Right cardiac atrium (tissue), 5 donors: ENCODE measurements at regions not wholly inside any gene's neighbourhood (a gene's known extent, or its start where the extent isn't known, plus 50 kb on each side); places are given as distances from the start of the nearest gene placed in this dataset.
A peak's percentile ranks its signal among the peaks of the same experiment; 100 is the strongest.

Source experiments
- ATAC-seq, 2 donors: fragments of 200-7000 bp; cut with Tn5 transposase; one replicate each; pipeline versions ENCODE4 v1.8.0 to v1.9.1; 2020; ENCODE audit warnings: moderate library complexity in 2 of 2, mild to moderate bottlenecking in 1 of 2
- DNase-seq, 3 donors: peaks; one replicate each; pipeline ENCODE4 v3.0.0-alpha.2; 2020
- H3K27ac ChIP-seq: one replicate; pipeline ENCODE4 v1.5.1; 2013; ENCODE audit warnings: mild to moderate bottlenecking, low read length, control low read depth, moderate library complexity
- H3K27me3 ChIP-seq: one replicate; pipeline ENCODE4 v1.6.1; 2013; ENCODE audit not compliant: control insufficient read depth, insufficient read depth
- H3K4me1 ChIP-seq: one replicate; pipeline ENCODE4 v1.6.1; 2013; ENCODE audit warnings: low read length; ENCODE audit not compliant: control insufficient read depth, insufficient read depth
- H3K4me3 ChIP-seq: one replicate; pipeline ENCODE4 v1.5.1; 2013; ENCODE audit warnings: low read length, control low read depth
- H3K9me3 ChIP-seq: one replicate; pipeline ENCODE4 v1.6.1; 2013; ENCODE audit warnings: low read length; ENCODE audit not compliant: control insufficient read depth
- WGBS: extraction: QIAGEN DNeasy Blood & Tissue Kit; methylation state at CpG from one replicate; pipeline ENCODE4 v1.1.7; 2013; 5-methylcytosine and 5-hydroxymethylcytosine counted together
- intact Hi-C, 4 donors: fragments of 100-400 bp; cut with DNase I; formaldehyde crosslinking; loops; one replicate each; pipeline versions ENCODE4 v1.11.0 to v1.14.0; 2022 to 2023
- donor health status: healthy with polysubstance abuse.
- donor health status: DM: no; HTN: yes; CAD: no.
- donor health status: DM: no; HTN: no; CAD: no.
- donor health status: DM: no; HTN: yes; CAD: no; lungs with severe emphysema.
- donor health status: DM: yes; HTN: yes; CAD: no.

DNA sequence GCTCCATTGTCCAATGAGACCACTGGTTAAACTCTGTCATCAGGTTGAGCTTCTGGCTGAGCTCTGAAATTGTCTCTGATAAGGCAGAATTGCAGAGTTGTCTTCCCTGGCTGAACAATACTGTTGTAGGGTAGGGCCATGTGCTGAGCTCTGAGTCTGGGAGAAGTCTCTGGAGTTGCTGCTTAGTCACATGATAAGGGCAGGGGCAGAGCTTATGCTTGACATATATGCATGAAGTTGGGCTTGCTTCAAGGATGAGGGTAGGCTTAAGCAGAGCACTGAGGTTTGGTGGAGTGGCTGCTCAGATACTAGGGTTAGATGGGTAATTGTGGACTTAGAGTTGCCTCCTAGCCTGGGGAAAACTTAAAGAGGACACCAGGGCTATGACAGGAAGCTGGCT, 946.3 kb upstream of the MIR17HG start:
- DNase-seq (no peak), ATAC-seq (no peak)
- no peaks in the 10 kb centered on the region for H3K4me1 ChIP-seq
- no peak overlapping the region for H3K27ac ChIP-seq
- no peaks in the 10 kb centered on the region for H3K9me3 ChIP-seq
- intact Hi-C loops: no loop called here
- H3K4me3 ChIP-seq: no peak overlapping the region
- H3K27me3 ChIP-seq: no peaks in the 10 kb centered on the region

DNA sequence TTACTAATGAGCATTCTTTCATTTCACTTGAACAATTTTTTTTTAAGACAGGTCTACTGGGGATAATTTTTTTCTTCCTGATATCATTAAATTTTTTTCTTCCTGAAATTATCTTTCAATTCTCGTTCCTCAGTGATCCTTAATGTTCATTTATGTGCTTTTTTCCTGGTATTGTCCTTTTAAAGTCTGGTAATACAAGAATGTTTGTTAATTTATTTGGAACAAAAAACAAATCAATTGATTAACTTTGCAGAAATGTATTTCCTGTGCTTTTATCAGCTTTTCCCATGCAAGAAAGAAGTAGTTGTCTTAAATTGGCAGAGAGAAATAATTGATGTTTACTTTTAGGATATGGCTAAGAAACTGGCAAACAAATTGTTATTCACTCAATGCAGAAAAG, 945.4 kb upstream of the MIR17HG start:
- Histone ChIP-seq H3K9me3 (no peaks in the 10 kb centered on the region), H3K27ac (no peak overlapping the region), H3K4me3 (no peak overlapping the region), H3K4me1 (no peaks in the 10 kb centered on the region), H3K27me3 (no peaks in the 10 kb centered on the region)
- intact Hi-C loops: no loop called here
- ATAC-seq (no peak), DNase-seq (no peak)
- 51% methylated on average over 1 of the region's 1 CpG for WGBS

DNA sequence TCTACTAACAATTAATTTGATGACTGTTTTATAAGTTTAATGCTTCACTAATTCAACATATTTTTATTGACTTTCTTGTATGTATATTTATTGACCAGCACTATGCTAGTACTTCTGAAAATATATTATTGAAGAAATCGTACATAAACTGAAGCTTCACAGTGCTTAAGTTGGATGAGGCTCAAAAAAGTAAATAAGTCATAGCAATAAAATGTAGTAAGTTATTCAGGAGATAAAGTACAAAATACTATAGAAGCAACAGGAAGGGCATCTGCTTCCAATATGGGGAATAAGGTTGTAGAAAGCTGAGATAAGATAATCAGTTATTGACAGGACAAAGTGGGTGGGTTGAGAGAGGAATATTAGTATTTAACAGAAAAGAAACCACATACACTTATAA, 944.9 kb upstream of the MIR17HG start:
- DNase-seq (no peak), ATAC-seq (no peak)
- Histone ChIP-seq H3K27me3 (no peaks in the 10 kb centered on the region), H3K4me1 (no peaks in the 10 kb centered on the region), H3K4me3 (no peak overlapping the region), H3K9me3 (no peaks in the 10 kb centered on the region), H3K27ac (no peak overlapping the region)
- WGBS: 59% methylated on average over 1 of the region's 1 CpG
- intact Hi-C loops: no loop called here

DNA sequence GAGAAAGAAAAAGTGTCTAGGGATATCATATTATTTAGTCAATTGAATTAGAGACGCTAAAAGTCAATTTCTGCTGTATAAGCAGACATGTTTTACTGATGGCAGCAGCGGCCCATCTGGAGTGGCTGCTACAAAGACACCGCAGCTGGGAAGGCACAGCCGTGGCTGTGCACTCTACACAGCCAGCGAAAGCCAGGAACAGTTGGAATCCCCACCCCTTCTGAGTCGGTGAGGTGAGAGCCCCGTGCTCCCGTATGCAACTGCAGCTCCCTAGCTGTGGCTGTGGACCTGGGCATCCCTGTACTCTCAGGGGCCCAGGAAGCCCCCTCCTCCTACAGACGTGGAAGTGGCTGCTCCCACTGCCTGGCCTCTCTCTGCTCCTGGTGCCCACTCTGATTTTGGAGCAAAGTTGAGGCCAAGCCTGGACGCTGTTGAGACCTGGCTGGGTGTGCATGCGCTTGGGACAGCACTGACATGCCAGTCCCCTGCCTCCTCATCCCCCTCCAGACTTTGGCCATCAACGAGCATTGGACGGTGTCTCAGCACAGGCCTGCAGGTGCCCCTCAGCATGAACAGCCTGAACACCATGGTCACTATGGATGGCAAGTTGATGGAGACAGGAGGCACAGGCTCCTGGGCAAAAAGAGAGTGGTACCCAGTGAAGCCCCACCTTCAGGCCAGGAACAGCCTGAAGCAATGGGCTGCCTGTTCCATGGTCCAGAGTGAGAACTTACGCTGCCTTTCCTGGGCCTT, 944.0 kb upstream of the MIR17HG start:
- Histone ChIP-seq H3K9me3 (no peaks in the 10 kb centered on the region), H3K4me3 (no peak overlapping the region), H3K27ac (no peak overlapping the region), H3K4me1 (no peaks in the 10 kb centered on the region), H3K27me3 (no peaks in the 10 kb centered on the region)
- DNase-seq (peak in 1 of 3 donors; percentile 19), ATAC-seq (no peak)
- intact Hi-C loops: no loop called here
- WGBS: 89% methylated on average over 14 of the region's 14 CpGs

DNA sequence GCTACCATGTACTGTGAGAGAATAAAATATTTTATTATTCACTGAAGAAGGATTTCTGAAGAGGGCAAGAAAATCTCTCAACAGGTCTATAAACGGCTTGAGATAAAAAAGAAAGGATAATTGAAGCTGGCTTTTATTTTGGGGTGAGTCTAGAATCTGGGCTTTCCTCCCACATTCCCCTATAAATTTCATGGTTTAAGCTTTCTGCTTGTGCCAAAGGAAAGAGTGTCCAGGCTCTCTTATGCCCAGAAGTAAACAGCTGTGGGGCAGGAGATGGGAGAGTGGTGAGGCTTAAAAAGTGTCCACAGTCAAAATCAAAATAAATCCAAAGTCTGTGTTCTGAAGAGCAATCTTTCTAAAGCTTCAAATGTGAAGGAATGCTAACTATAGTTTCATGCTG, 942.2 kb upstream of the MIR17HG start:
- 38% methylated on average over 1 of the region's 1 CpG for WGBS
- no peak for DNase-seq
- ATAC-seq: no peak
- intact Hi-C loops: no loop called here
- Histone ChIP-seq H3K27me3 (no peaks in the 10 kb centered on the region), H3K4me1 (no peaks in the 10 kb centered on the region), H3K4me3 (no peak overlapping the region), H3K27ac (no peak overlapping the region), H3K9me3 (no peaks in the 10 kb centered on the region)

DNA sequence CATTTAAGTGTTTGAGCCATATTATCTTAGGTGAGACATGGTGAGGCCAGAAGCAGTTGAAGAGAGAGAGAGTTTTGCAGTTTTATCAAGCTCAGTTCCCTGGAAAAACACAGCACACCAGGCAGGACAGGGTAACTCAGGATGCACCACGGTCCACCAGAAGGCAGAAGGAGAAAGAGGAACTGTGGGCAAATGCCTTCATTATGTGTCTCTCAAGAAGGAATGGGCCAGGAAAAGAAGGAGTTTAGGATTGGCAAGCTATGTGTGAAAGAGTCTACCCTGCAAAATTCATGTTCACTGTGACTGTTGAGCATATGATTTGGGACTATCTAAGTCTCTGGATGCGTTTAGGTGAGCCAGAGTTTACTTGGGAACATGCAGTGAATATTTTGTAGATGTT, 934.5 kb upstream of the MIR17HG start:
- 55% methylated on average over 2 of the region's 2 CpGs for WGBS

DNA sequence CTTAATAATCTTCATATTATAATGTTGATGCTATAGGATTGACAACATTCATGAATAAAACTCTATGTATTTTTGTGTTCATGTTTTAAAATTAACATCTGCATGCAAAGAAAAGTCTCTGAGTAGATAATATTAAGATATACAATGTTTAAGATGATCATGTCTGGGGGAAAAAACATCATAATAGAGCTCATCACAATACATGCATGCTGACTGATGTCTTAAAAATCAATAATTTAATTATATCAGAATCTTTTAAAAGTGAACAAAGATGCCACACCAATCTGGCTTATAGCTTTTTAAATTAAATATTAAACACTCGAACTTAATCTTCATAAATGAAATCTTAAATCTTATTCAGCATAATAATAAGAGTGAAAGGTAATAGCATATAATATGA, 933.9 kb upstream of the MIR17HG start:
- 0% methylated on average over 1 of the region's 1 CpG for WGBS
- intact Hi-C loops: no loop called here

More for the DNA sequence above, 934.5 kb upstream of the MIR17HG start:
- Histone ChIP-seq H3K4me3 (no peak overlapping the region), H3K9me3 (no peaks in the 10 kb centered on the region), H3K27ac (no peak overlapping the region), H3K27me3 (no peaks in the 10 kb centered on the region), H3K4me1 (no peaks in the 10 kb centered on the region)
- intact Hi-C loops: no loop called here
- DNase-seq (no peak), ATAC-seq (no peak)

DNA sequence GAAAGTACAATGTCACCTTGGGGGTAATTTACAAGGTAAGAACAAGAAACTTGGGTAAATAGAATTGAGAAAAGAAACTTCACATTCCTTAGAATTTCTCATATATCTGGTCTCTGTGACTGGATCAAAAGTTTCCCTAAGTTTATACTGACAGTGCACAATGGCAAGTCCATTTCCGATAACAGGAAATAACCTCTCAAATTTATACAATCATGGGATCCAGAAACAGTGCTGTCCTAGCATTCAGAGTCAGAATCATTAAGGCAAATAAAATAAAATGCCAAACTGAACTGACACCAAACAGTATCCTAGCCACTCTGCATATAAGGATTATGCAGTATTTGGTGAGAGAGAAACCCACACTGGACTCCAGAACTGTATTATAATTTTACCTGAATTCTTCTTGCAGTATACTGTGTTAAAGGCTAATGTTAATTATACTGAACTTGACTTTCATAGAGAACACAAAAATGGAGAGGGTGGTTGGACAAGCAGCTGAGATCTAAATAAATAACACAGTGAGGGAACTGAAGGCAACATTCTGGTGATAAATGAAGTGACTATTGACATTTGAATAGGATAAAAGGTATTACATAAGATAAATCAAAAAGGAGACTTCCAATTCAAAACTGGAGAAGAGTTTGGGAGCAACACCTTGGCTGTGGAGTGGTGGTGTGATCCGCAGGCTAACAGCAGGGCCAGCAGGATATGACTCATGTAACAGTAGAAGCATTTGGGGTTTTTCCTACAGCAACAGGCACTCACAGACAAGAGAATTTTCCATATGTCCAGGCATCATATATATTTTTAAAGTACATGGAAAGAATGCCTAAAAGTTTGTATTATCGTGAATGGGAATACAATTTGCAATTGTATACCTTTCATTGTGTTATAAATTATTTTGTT, 932.5 kb upstream of the MIR17HG start:
- 59% methylated on average over 3 of the region's 3 CpGs for WGBS
- intact Hi-C loops: no loop called here
- Histone ChIP-seq H3K4me3 (no peak overlapping the region), H3K27ac (no peak overlapping the region), H3K9me3 (no peaks in the 10 kb centered on the region), H3K27me3 (no peaks in the 10 kb centered on the region), H3K4me1 (no peaks in the 10 kb centered on the region)
- DNase-seq (no peak), ATAC-seq (no peak)

More for the DNA sequence above, 933.9 kb upstream of the MIR17HG start:
- DNase-seq (no peak), ATAC-seq (no peak)
- Histone ChIP-seq H3K27me3 (no peaks in the 10 kb centered on the region), H3K4me3 (no peak overlapping the region), H3K4me1 (no peaks in the 10 kb centered on the region), H3K9me3 (no peaks in the 10 kb centered on the region), H3K27ac (no peak overlapping the region)

DNA sequence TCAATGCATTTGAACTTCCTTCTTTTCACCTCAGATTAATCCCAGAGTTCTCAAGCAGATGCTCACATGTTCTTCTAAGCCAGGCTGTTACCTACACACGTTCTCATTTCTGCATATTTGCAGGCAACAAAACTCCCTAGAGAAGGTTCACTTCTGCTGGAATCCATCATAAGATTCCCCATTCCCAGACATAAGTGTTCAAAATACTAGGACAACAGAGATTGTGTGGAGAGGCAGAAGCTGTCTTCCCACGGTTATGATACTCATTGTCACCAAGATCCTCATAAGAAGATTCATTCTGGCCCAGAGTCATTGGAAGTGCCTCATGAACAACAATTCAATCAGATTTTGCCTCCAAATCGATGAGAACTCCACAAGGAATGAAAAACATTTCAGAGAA, 931.6 kb upstream of the MIR17HG start:
- no peak for ATAC-seq
- Histone ChIP-seq H3K4me1 (no peaks in the 10 kb centered on the region), H3K27me3 (no peaks in the 10 kb centered on the region), H3K9me3 (no peaks in the 10 kb centered on the region), H3K27ac (no peak overlapping the region), H3K4me3 (no peak overlapping the region)
- no peak for DNase-seq
- intact Hi-C loops: no loop called here
- 68% methylated on average over 3 of the region's 3 CpGs for WGBS

DNA sequence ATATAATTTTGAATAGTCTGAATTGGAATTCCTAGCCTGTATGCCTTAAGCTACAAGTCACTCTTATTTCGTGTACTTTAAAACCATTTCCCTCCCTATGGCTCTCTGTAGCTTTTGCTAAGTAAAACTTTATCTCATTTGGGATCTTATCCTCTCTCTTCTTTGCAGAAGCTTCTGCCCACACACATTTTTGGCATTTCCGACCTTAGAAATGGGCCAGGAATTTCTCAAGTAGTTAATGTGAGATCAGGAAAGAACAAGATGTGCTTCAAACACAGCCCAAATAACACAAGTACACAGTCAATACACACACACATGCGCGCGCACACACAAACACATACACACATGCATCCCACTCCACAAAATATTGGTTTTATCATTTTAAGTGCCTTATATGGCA, 931.0 kb upstream of the MIR17HG start:
- intact Hi-C loops: no loop called here
- 79% methylated on average over 5 of the region's 5 CpGs for WGBS
- H3K27me3 ChIP-seq: no peaks in the 10 kb centered on the region
- H3K4me3 ChIP-seq: no peak overlapping the region
- no peaks in the 10 kb centered on the region for H3K9me3 ChIP-seq
- no peaks in the 10 kb centered on the region for H3K4me1 ChIP-seq
- H3K27ac ChIP-seq: no peak overlapping the region
- ATAC-seq (no peak), DNase-seq (no peak)

DNA sequence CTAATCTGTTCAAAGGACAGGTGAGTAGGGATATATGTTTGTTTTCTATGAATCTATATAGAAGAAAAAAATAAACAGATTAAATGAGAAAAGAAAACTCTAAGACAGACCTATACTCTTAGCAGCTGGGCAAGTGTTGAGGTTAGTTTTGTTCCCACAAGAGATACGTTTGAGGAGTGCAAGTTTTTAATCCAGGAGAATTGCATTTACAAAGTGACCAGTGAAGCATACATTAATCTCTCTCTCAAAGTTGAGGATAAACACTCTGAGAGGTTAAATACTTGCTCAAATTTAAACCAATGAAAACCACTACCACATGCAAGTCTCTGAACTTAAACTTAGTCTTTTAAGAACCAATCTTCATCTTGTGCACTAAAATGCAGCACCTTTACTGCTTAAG, 930.5 kb upstream of the MIR17HG start:
- ATAC-seq (no peak), DNase-seq (no peak)
- no peak overlapping the region for H3K27ac ChIP-seq
- WGBS: 75% methylated on average over 1 of the region's 1 CpG
- intact Hi-C loops: no loop called here
- H3K27me3 ChIP-seq: no peaks in the 10 kb centered on the region
- H3K4me1 ChIP-seq: no peaks in the 10 kb centered on the region
- H3K4me3 ChIP-seq: no peak overlapping the region
- H3K9me3 ChIP-seq: no peaks in the 10 kb centered on the region
